ENCODE measurements at regions not wholly inside any gene's neighbourhood (a gene's known extent, or its start where the extent isn't known, plus 50 kb on each side); places are given as distances from the start of the nearest gene placed in this dataset.
"Not testable (repeated sequence)": the region's sequence is repeated elsewhere in the genome, so short reads cannot be mapped to it uniquely, and the experiment has no call there.

DNA sequence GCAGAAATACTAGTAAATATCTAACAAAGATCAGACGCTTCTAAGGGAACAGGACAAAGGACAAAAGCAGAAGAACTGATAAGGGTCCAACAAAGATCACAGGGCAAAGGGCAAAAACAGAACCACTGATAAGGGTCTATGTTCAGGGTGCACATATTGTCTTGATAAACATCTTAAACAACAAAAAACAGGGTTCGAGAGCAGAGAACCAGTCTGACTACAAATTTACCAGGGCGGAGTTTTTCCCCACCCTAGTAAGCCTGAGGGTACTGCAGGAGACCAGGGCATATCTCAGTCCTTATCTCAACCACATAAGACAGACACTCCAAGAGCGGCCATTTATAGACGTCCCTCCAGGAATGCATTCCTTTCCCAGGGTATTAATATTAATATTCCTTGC lies 833.5 kb downstream of the BRINP3 start:
- not testable (repeated sequence) for TF ChIP-seq EZH2 (IDR thresholded peaks at IDR 0.05; ENCODE audit: borderline replicate concordance, low read depth, low read length, severe bottlenecking); CTCF (IDR thresholded peaks at IDR 0.05; ENCODE audit: borderline replicate concordance, extremely low read depth, low read length, poor library complexity, severe bottlenecking)
